ENCODE measurements at regions not wholly inside any gene's neighbourhood (a gene's known extent, or its start where the extent isn't known, plus 50 kb on each side); places are given as distances from the start of the nearest gene placed in this dataset.

- no peak overlapping the region for H3K23ac ChIP-seq (ENCODE audit: insufficient read length, low read depth, low read length)
Measured at GRCh38 chrX:139093201-139093600, 381.7 kb upstream of the FGF13 start.

More at GRCh38 chrX:139093201-139093600, 381.7 kb upstream of the FGF13 start:
- Histone ChIP-seq H2AK5ac (ENCODE audit: insufficient read length, low read length) (no peak overlapping the region), H3K9ac (ENCODE audit: extremely low read depth, insufficient read length, low read length) (no peak overlapping the region), H3K4ac (ENCODE audit: low read depth, low read length) (no peak overlapping the region), H3K4me1 (ENCODE audit: insufficient read depth, low read length) (no peaks in the 10 kb centered on the region), H2BK12ac (ENCODE audit: insufficient read length, low read depth, low read length) (no peak overlapping the region), H4K5ac (ENCODE audit: insufficient read length, low read depth, low read length) (no peak overlapping the region), H3K18ac (ENCODE audit: insufficient read length, low read depth, low read length) (no peak overlapping the region), H4K91ac (ENCODE audit: insufficient read length, low read depth, low read length) (no peak overlapping the region), H4K20me1 (ENCODE audit: control insufficient read depth, insufficient read depth, insufficient read length) (no peaks in the 10 kb centered on the region), H3K79me1 (ENCODE audit: insufficient read depth, low read depth, low read length, poor library complexity, severe bottlenecking) (no peaks in the 10 kb centered on the region), H3K27ac (ENCODE audit: insufficient read length, low read depth, low read length) (no peak overlapping the region), H3K14ac (ENCODE audit: insufficient read depth, low read length) (no peak overlapping the region), H3K56ac (ENCODE audit: insufficient read length, low read depth, low read length) (no peak overlapping the region), H4K8ac (replicated peaks; ENCODE audit: insufficient read length, low read depth, low read length) (no peak overlapping the region), H2BK15ac (ENCODE audit: low read depth, low read length) (no peak overlapping the region), H3T11ph (ENCODE audit: low read length) (no peak overlapping the region), H3K79me2 (ENCODE audit: insufficient read depth, low read length) (no peaks in the 10 kb centered on the region; the same call in 1 of the 2 replicates), H3K4me2 (ENCODE audit: insufficient read depth, insufficient read length, low read length) (no peak overlapping the region), H3K27me3 (ENCODE audit: insufficient read depth, low read length) (no peaks in the 10 kb centered on the region), H3K23me2 (ENCODE audit: insufficient read length, low read depth, low read length, poor library complexity, severe bottlenecking) (no peaks in the 10 kb centered on the region), H2BK20ac (ENCODE audit: low read depth, low read length, poor library complexity, severe bottlenecking) (no peak overlapping the region), H2BK120ac (ENCODE audit: low read depth, low read length, poor library complexity, severe bottlenecking) (no peak overlapping the region), H3K9me3 (ENCODE audit: control insufficient read depth, low read depth, low read length) (no peaks in the 10 kb centered on the region), H2AFZ (ENCODE audit: low read length) (no peak overlapping the region), H2BK5ac (ENCODE audit: insufficient read length, low read length) (no peak overlapping the region)
- H3K36me3 Mint-ChIP-seq (ENCODE audit: insufficient read depth in 1 of 3, low read depth in 3 of 3) = no peaks in the 10 kb centered on the region
- no peak for DNase-seq
- H3K9me3 Mint-ChIP-seq = peaks cover 0 to 23% of the 10 kb centered on the region in 2 experiments; a peak in 2 of 5 replicates
- TF ChIP-seq CTCF (conservative IDR thresholded peaks at IDR 0.05) = no peak
- no peak overlapping the region for H3K4me3 Mint-ChIP-seq
- no peak overlapping the region for H3K27ac Mint-ChIP-seq
- no CpG with 5 or more reads among the region's 3 CpGs for WGBS (ENCODE audit: extremely low coverage, insufficient read length, low lambda C conversion rate)
- no peaks in the 10 kb centered on the region for H3K27me3 Mint-ChIP-seq (ENCODE audit: low read depth)
- no peaks in the 10 kb centered on the region for H3K4me1 Mint-ChIP-seq
